ENCODE measurements at regions not wholly inside any gene's neighbourhood (a gene's known extent, or its start where the extent isn't known, plus 50 kb on each side); places are given as distances from the start of the nearest gene placed in this dataset.
"Not testable (repeated sequence)": the region's sequence is repeated elsewhere in the genome, so short reads cannot be mapped to it uniquely, and the experiment has no call there.

- DNase-seq, result no peak
These were observed 883.8 kb upstream of the IGFBP7 start for GRCh38 chr4:57993944-57994343.

- no peak for DNase-seq
These were observed 879.2 kb upstream of the IGFBP7 start for GRCh38 chr4:57989430-57989829.

GRCh38 chr4:57985161-57985560, 875.0 kb upstream of the IGFBP7 start:
- no peak for DNase-seq

- DNase-seq, result no peak
These were observed 870.9 kb upstream of the IGFBP7 start for GRCh38 chr4:57981123-57981522.

GRCh38 chr4:57974821-57975220, 864.6 kb upstream of the IGFBP7 start:
- DNase-seq, result no peak

- DNase-seq, result no peak
These were observed 863.6 kb upstream of the IGFBP7 start for GRCh38 chr4:57973819-57974218.

- no peak for DNase-seq
These were observed 861.1 kb upstream of the IGFBP7 start for GRCh38 chr4:57971261-57971660.

- DNase-seq, result no peak
These were observed 857.0 kb upstream of the IGFBP7 start for GRCh38 chr4:57966987-57967760.

GRCh38 chr4:57965431-57965830, 855.2 kb upstream of the IGFBP7 start:
- not testable (repeated sequence) for DNase-seq

- DNase-seq, result no peak
These were observed 835.1 kb upstream of the IGFBP7 start for GRCh38 chr4:57945298-57945697.

GRCh38 chr4:57943682-57944081, 833.5 kb upstream of the IGFBP7 start:
- DNase-seq, result peak; percentile 44

- DNase-seq, result not testable (repeated sequence)
These were observed 827.1 kb upstream of the IGFBP7 start for GRCh38 chr4:57937326-57937725.

GRCh38 chr4:57926311-57926710, 816.1 kb upstream of the IGFBP7 start:
- no peak for DNase-seq

GRCh38 chr4:57924951-57925350, 814.8 kb upstream of the IGFBP7 start:
- no peak for DNase-seq

GRCh38 chr4:57916479-57916878, 806.3 kb upstream of the IGFBP7 start:
- DNase-seq, result no peak

GRCh38 chr4:57911203-57911602, 801.0 kb upstream of the IGFBP7 start:
- DNase-seq, result no peak

- DNase-seq, result no peak
These were observed 800.0 kb upstream of the IGFBP7 start for GRCh38 chr4:57910151-57910550.

- no peak for DNase-seq
These were observed 795.8 kb upstream of the IGFBP7 start for GRCh38 chr4:57905965-57906364.

- peak; percentile 42 for DNase-seq
These were observed 766.9 kb upstream of the IGFBP7 start for GRCh38 chr4:57877047-57877458.

GRCh38 chr4:57875829-57876392, 765.7 kb upstream of the IGFBP7 start:
- no peak for DNase-seq

- DNase-seq, result no peak
These were observed 756.4 kb upstream of the IGFBP7 start for GRCh38 chr4:57866468-57867171.

GRCh38 chr4:57865264-57865663, 755.1 kb upstream of the IGFBP7 start:
- no peak for DNase-seq

- no peak for DNase-seq
These were observed 744.6 kb upstream of the IGFBP7 start for GRCh38 chr4:57854748-57855147.

GRCh38 chr4:57850141-57850540, 740.0 kb upstream of the IGFBP7 start:
- no peak for DNase-seq

All from right forelimb (tissue), 1 donor.